ENCODE measurements at regions not wholly inside any gene's neighbourhood (a gene's known extent, or its start where the extent isn't known, plus 50 kb on each side); places are given as distances from the start of the nearest gene placed in this dataset.
A peak's percentile ranks its signal among the peaks of the same experiment; 100 is the strongest.

GRCh38 chr3:159817571-159817970 lies 171.1 kb upstream of the IL12A start:
- no peak for TF ChIP-seq CTCF (IDR thresholded peaks at IDR 0.05; ENCODE audit: insufficient read depth, low read length, severe bottlenecking)
- FAIRE-seq (no peak), DNase-seq (ENCODE audit: low read depth) (no peak)
- H3K27me3 ChIP-seq (ENCODE audit: control insufficient read depth, insufficient read depth, low read length): no peaks in the 10 kb centered on the region
- H3K36me3 ChIP-seq (ENCODE audit: control insufficient read depth, insufficient read depth, low read length): peaks cover 2% of the 10 kb centered on the region
- H3K4me3 ChIP-seq (ENCODE audit: low read depth, low read length): no peak overlapping the region

- TF ChIP-seq CTCF (IDR thresholded peaks at IDR 0.05; ENCODE audit: insufficient read depth, low read length, severe bottlenecking): no peak
- FAIRE-seq: no peak
- no peak for DNase-seq (ENCODE audit: low read depth)
- Histone ChIP-seq H3K27me3 (ENCODE audit: control insufficient read depth, insufficient read depth, low read length) (no peaks in the 10 kb centered on the region), H3K4me3 (ENCODE audit: low read depth, low read length) (no peak overlapping the region), H3K36me3 (ENCODE audit: control insufficient read depth, insufficient read depth, low read length) (no peaks in the 10 kb centered on the region)
Observed at GRCh38 chr3:159818399-159818798, 170.2 kb upstream of the IL12A start.

GRCh38 chr3:159818997-159819500 lies 169.6 kb upstream of the IL12A start:
- TF ChIP-seq CTCF (IDR thresholded peaks at IDR 0.05; ENCODE audit: insufficient read depth, low read length, severe bottlenecking): no peak
- FAIRE-seq: no peak
- no peaks in the 10 kb centered on the region for H3K27me3 ChIP-seq (ENCODE audit: control insufficient read depth, insufficient read depth, low read length)
- no peak overlapping the region for H3K4me3 ChIP-seq (ENCODE audit: low read depth, low read length)
- DNase-seq (ENCODE audit: low read depth): no peak
- H3K36me3 ChIP-seq (ENCODE audit: control insufficient read depth, insufficient read depth, low read length): no peaks in the 10 kb centered on the region

- Histone ChIP-seq H3K27me3 (ENCODE audit: control insufficient read depth, insufficient read depth, low read length) (no peaks in the 10 kb centered on the region), H3K36me3 (ENCODE audit: control insufficient read depth, insufficient read depth, low read length) (no peaks in the 10 kb centered on the region), H3K4me3 (ENCODE audit: low read depth, low read length) (no peak overlapping the region)
- DNase-seq (ENCODE audit: low read depth): no peak
- TF ChIP-seq CTCF (IDR thresholded peaks at IDR 0.05; ENCODE audit: insufficient read depth, low read length, severe bottlenecking): no peak
- FAIRE-seq: no peak
Observed at GRCh38 chr3:159819676-159820075, 169.0 kb upstream of the IL12A start.

- DNase-seq (ENCODE audit: low read depth): peak; percentile 84
- H3K36me3 ChIP-seq (ENCODE audit: control insufficient read depth, insufficient read depth, low read length): no peaks in the 10 kb centered on the region
- no peak overlapping the region for H3K4me3 ChIP-seq (ENCODE audit: low read depth, low read length)
- TF ChIP-seq CTCF (IDR thresholded peaks at IDR 0.05; ENCODE audit: insufficient read depth, low read length, severe bottlenecking): no peak
- FAIRE-seq: no peak
- no peaks in the 10 kb centered on the region for H3K27me3 ChIP-seq (ENCODE audit: control insufficient read depth, insufficient read depth, low read length)
Observed at GRCh38 chr3:159821110-159821509, 167.5 kb upstream of the IL12A start.

GRCh38 chr3:159821736-159822135 lies 166.9 kb upstream of the IL12A start:
- H3K27me3 ChIP-seq (ENCODE audit: control insufficient read depth, insufficient read depth, low read length): no peaks in the 10 kb centered on the region
- no peak for DNase-seq (ENCODE audit: low read depth)
- no peak for FAIRE-seq
- no peaks in the 10 kb centered on the region for H3K36me3 ChIP-seq (ENCODE audit: control insufficient read depth, insufficient read depth, low read length)
- no peak overlapping the region for H3K4me3 ChIP-seq (ENCODE audit: low read depth, low read length)
- no peak for TF ChIP-seq CTCF (IDR thresholded peaks at IDR 0.05; ENCODE audit: insufficient read depth, low read length, severe bottlenecking)

Measured in bronchial epithelial cell (primary cell).